ENCODE measurements at regions not wholly inside any gene's neighbourhood (a gene's known extent, or its start where the extent isn't known, plus 50 kb on each side); places are given as distances from the start of the nearest gene placed in this dataset.

DNA sequence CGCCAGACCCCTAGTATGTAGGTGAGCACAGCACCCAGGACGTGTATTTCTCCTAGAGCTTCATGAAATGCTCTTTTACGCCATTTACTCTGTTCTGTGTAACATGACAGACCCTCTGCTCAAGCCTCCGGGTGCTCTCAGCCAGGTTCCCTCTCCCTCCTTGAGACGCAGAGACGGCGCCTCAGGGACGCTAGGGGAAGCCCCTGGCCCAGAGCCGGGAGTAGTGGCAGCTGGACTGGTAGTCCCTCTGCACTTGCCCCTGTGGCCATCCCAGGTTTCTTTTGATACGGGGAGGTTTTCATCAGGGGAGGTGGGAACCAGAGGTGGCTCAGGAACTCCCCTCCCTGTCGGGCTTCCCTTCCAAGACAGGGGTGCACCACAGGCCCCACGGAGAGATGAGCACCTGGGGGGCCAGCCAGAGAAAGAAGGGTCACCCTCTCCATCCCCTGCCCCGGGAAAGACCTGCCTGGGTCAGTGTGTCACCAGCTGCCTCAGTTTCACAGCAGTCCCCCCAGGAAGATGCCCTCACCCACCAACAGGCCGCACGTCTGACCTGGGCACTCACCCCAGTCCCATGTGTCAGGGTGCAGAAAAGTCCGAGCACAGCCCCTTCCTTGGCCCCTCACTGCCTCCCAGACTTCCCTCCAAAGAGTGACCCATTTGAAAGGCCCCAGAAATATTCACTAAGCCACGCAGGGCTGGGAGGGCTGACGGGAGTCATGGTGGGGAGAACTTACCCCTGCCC, 58.1 kb upstream of the AFDN start:
- Histone ChIP-seq H3K4me1 (ENCODE audit: insufficient read depth) (no peaks in the 10 kb centered on the region), H3K36me3 (ENCODE audit: insufficient read depth) (no peaks in the 10 kb centered on the region), H2AFZ (no peak overlapping the region), H4K20me1 (replicated peaks; ENCODE audit: insufficient read depth) (no peaks in the 10 kb centered on the region), H3K4me2 (no peak overlapping the region), H3K27ac (ENCODE audit: low read depth) (no peak overlapping the region), H3K4me3 (no peak overlapping the region), H3K27me3 (ENCODE audit: insufficient read depth) (no peaks in the 10 kb centered on the region), H3K79me2 (replicated peaks; ENCODE audit: insufficient read depth) (no peaks in the 10 kb centered on the region), H3K9me2 (ENCODE audit: insufficient read depth) (no peaks in the 10 kb centered on the region), H3F3A (replicated peaks; ENCODE audit: low read depth) (no peaks in the 10 kb centered on the region)
- Mint-ChIP-seq H3K27ac (no peak overlapping the region), H3K4me3 (no peak overlapping the region), H3K27me3 (ENCODE audit: insufficient read depth, low read depth, poor library complexity) (peaks cover 6% of the 10 kb centered on the region), H3K9me3 (no peaks in the 10 kb centered on the region), H3K36me3 (ENCODE audit: low read depth) (no peaks in the 10 kb centered on the region), H3K4me1 (no peaks in the 10 kb centered on the region; the same call in 2 of the 3 replicates)
- TF ChIP-seq, protein P1, sequence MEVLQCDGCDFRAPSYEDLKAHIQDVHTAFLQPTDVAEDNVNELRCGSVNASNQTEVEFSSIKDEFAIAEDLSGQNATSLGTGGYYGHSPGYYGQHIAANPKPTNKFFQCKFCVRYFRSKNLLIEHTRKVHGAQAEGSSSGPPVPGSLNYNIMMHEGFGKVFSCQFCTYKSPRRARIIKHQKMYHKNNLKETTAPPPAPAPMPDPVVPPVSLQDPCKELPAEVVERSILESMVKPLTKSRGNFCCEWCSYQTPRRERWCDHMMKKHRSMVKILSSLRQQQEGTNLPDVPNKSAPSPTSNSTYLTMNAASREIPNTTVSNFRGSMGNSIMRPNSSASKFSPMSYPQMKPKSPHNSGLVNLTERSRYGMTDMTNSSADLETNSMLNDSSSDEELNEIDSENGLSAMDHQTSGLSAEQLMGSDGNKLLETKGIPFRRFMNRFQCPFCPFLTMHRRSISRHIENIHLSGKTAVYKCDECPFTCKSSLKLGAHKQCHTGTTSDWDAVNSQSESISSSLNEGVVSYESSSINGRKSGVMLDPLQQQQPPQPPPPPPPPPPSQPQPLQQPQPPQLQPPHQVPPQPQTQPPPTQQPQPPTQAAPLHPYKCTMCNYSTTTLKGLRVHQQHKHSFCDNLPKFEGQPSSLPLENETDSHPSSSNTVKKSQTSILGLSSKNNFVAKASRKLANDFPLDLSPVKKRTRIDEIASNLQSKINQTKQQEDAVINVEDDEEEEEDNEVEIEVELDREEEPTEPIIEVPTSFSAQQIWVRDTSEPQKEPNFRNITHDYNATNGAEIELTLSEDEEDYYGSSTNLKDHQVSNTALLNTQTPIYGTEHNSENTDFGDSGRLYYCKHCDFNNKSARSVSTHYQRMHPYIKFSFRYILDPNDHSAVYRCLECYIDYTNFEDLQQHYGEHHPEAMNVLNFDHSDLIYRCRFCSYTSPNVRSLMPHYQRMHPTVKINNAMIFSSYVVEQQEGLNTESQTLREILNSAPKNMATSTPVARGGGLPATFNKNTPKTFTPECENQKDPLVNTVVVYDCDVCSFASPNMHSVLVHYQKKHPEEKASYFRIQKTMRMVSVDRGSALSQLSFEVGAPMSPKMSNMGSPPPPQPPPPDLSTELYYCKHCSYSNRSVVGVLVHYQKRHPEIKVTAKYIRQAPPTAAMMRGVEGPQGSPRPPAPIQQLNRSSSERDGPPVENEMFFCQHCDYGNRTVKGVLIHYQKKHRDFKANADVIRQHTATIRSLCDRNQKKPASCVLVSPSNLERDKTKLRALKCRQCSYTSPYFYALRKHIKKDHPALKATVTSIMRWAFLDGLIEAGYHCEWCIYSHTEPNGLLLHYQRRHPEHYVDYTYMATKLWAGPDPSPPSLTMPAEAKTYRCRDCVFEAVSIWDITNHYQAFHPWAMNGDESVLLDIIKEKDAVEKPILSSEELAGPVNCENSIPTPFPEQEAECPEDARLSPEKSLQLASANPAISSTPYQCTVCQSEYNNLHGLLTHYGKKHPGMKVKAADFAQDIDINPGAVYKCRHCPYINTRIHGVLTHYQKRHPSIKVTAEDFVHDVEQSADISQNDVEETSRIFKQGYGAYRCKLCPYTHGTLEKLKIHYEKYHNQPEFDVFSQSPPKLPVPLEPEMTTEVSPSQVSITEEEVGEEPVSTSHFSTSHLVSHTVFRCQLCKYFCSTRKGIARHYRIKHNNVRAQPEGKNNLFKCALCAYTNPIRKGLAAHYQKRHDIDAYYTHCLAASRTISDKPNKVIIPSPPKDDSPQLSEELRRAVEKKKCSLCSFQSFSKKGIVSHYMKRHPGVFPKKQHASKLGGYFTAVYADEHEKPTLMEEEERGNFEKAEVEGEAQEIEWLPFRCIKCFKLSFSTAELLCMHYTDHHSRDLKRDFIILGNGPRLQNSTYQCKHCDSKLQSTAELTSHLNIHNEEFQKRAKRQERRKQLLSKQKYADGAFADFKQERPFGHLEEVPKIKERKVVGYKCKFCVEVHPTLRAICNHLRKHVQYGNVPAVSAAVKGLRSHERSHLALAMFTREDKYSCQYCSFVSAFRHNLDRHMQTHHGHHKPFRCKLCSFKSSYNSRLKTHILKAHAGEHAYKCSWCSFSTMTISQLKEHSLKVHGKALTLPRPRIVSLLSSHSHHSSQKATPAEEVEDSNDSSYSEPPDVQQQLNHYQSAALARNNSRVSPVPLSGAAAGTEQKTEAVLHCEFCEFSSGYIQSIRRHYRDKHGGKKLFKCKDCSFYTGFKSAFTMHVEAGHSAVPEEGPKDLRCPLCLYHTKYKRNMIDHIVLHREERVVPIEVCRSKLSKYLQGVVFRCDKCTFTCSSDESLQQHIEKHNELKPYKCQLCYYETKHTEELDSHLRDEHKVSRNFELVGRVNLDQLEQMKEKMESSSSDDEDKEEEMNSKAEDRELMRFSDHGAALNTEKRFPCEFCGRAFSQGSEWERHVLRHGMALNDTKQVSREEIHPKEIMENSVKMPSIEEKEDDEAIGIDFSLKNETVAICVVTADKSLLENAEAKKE (CRISPR knock-in tag; IDR thresholded peaks at IDR 0.05) = no peak
- ATAC-seq = no peak
- no peak for DNase-seq (ENCODE audit: low spot score)

DNA sequence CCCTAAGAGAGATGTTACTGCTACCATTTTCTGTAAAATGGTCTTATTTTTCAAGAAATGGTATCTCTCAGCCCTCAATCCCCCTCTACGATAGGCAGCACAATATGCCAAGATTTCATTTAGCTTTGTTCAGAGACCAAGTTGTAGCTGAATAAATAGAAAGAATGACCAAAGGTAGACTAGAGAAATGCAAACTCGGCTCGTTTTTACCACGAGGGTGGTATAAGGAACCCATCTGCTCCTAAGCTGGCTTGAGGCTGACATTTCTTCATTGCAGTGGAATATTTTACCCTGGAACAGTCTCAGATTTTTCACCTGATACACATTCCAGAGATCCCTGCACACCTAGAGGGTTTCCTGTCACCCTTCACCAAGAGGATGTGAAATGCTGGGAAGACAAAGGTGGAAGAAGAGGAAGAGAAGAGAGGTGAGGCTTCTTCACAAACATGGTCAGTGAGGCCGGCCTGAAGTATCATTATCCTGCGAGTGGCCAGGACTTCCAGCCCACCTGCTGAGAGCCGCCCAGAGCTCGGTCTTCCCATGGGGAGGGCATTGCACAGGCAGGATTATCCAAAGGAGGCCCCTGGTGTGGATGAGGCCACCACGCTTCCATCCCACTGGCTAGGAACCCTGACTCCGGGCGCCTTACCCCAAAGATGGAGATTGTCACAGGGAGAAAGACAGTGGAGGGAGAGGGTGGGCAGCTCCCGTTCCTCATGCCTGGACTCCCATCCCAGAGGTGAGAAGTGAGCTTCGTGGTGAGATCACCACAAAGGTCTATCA, 57.1 kb upstream of the AFDN start:
- no peaks in the 10 kb centered on the region for H3K9me3 Mint-ChIP-seq
- H3K4me1 ChIP-seq (ENCODE audit: insufficient read depth) = no peaks in the 10 kb centered on the region
- no peaks in the 10 kb centered on the region for H3F3A ChIP-seq (replicated peaks; ENCODE audit: low read depth)
- H3K9me2 ChIP-seq (ENCODE audit: insufficient read depth) = no peaks in the 10 kb centered on the region
- no peak overlapping the region for H2AFZ ChIP-seq
- H3K27ac Mint-ChIP-seq = no peak overlapping the region
- ATAC-seq (no peak), DNase-seq (ENCODE audit: low spot score) (no peak)
- H3K27me3 Mint-ChIP-seq (ENCODE audit: insufficient read depth, low read depth, poor library complexity) = peaks cover 5% of the 10 kb centered on the region
- H3K36me3 ChIP-seq (ENCODE audit: insufficient read depth) = no peaks in the 10 kb centered on the region
- H3K36me3 Mint-ChIP-seq (ENCODE audit: low read depth) = no peaks in the 10 kb centered on the region
- H3K4me2 ChIP-seq = no peak overlapping the region
- no peak overlapping the region for H3K4me3 ChIP-seq
- H3K27me3 ChIP-seq (ENCODE audit: insufficient read depth) = no peaks in the 10 kb centered on the region
- H3K4me3 Mint-ChIP-seq = no peak overlapping the region; the same call in 2 of the 3 replicates
- no peak overlapping the region for H3K27ac ChIP-seq (ENCODE audit: low read depth)
- no peaks in the 10 kb centered on the region; the same call in 2 of the 3 replicates for H3K4me1 Mint-ChIP-seq
- no peaks in the 10 kb centered on the region for H3K79me2 ChIP-seq (replicated peaks; ENCODE audit: insufficient read depth)
- no peaks in the 10 kb centered on the region for H4K20me1 ChIP-seq (replicated peaks; ENCODE audit: insufficient read depth)
- no peak for TF ChIP-seq EZH2 (IDR thresholded peaks at IDR 0.05; ENCODE audit: low read depth, unreplicated experiment)
- TF ChIP-seq, protein P1 (CRISPR knock-in tag; IDR thresholded peaks at IDR 0.05) = no peak
- TF ChIP-seq JUNB (IDR thresholded peaks at IDR 0.05; ENCODE audit: unreplicated experiment) = no peak
